Thoracic aorta (tissue), 2 donors: ENCODE measurements at regions not wholly inside any gene's neighbourhood (a gene's known extent, or its start where the extent isn't known, plus 50 kb on each side); places are given as distances from the start of the nearest gene placed in this dataset.

Experiments
- ATAC-seq: fragments of 150-250 bp; one replicate; pipeline ENCODE4 v1.8.0; 2017; ENCODE audit warnings: low read depth; ENCODE audit not compliant: insufficient number of reproducible peaks, low FRiP score
- DNase-seq: peaks from one replicate; pipeline ENCODE4 v3.0.0-alpha.2; 2020; ENCODE audit warnings: low spot score
- H3K27ac ChIP-seq, 2 donors: fragments of 200-600 bp; sonication (generic); 1 replicate in 1 of 2; 2 replicates in 1 of 2; pipeline ENCODE4 v1.5.1; 2016; ENCODE audit warnings: mild to moderate bottlenecking in 2 of 2, moderate library complexity in 2 of 2
- H3K27me3 ChIP-seq: fragments of 200-600 bp; sonication (generic); replicated peaks from 2 replicates; pipeline ENCODE4 v1.6.0; 2016; ENCODE audit warnings: mild to moderate bottlenecking; ENCODE audit not compliant: insufficient read depth
- H3K36me3 ChIP-seq: fragments of 200-600 bp; sonication (generic); one replicate; pipeline ENCODE4 v1.5.1; 2016
- H3K4me1 ChIP-seq, 2 donors: fragments of 200-600 bp; sonication (generic); 1 replicate in 1 of 2; 2 replicates in 1 of 2; pipeline versions ENCODE4 v1.5.1 to v1.6.0; 2016; ENCODE audit warnings: low read depth in 2 of 2, mild to moderate bottlenecking in 1 of 2; ENCODE audit not compliant: control insufficient read depth in 1 of 2
- H3K4me3 ChIP-seq: fragments of 200-600 bp; sonication (generic); 2 replicates; pipeline ENCODE4 v1.5.1; 2016; ENCODE audit warnings: mild to moderate bottlenecking
- H3K9me3 ChIP-seq: fragments of 200-600 bp; sonication (generic); 2 replicates; pipeline ENCODE4 v1.5.1; 2016
- TF ChIP-seq, protein P1 (sequence below): fragments of 200-600 bp; sonication (generic); IDR thresholded peaks from one replicate; pipeline ENCODE4 v1.5.1; 2019; ENCODE audit warnings: antibody characterized with exemption

DNA sequence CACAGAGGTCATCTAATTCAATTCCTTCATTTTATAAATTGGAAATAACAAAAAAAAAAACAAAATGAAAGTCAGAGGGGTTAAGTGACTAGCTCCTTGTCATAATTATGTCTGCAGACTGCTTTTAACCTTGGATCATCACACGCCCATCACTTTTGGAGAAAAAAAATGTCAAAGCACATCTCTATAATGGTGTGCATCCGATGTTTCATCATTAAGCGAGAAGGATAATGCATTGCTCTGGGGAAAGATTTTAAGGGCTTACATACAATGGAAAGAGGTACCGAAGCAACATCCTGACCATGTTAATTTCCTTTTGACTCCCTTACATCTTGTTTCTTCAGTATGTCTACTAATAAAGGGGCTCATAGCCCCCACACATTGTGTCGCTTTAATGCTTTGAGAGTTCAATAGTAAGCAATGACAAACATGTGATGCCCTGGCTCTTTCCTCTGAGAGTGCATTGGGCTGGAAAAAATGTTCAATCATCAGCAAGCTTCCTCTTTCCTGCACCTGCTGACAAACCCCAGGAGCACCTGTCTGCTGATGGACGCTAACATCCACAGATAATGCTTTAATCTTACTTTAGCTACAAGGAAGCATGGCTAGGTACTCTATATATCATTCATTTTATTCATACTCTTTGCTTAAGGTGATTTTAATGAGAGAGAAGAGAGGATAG is 242.2 kb downstream of the SMARCA2 start:
- Histone ChIP-seq H3K36me3 (no peaks in the 10 kb centered on the region), H3K4me3 (no peak overlapping the region), H3K27me3 (no peaks in the 10 kb centered on the region), H3K4me1 (peaks cover 0 to 2% of the 10 kb centered on the region in 2 donors), H3K9me3 (no peaks in the 10 kb centered on the region), H3K27ac (no peak overlapping the region)
- TF ChIP-seq, protein P1, sequence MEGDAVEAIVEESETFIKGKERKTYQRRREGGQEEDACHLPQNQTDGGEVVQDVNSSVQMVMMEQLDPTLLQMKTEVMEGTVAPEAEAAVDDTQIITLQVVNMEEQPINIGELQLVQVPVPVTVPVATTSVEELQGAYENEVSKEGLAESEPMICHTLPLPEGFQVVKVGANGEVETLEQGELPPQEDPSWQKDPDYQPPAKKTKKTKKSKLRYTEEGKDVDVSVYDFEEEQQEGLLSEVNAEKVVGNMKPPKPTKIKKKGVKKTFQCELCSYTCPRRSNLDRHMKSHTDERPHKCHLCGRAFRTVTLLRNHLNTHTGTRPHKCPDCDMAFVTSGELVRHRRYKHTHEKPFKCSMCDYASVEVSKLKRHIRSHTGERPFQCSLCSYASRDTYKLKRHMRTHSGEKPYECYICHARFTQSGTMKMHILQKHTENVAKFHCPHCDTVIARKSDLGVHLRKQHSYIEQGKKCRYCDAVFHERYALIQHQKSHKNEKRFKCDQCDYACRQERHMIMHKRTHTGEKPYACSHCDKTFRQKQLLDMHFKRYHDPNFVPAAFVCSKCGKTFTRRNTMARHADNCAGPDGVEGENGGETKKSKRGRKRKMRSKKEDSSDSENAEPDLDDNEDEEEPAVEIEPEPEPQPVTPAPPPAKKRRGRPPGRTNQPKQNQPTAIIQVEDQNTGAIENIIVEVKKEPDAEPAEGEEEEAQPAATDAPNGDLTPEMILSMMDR, result no peak
- DNase-seq (no peak), ATAC-seq (no peak)

DNA sequence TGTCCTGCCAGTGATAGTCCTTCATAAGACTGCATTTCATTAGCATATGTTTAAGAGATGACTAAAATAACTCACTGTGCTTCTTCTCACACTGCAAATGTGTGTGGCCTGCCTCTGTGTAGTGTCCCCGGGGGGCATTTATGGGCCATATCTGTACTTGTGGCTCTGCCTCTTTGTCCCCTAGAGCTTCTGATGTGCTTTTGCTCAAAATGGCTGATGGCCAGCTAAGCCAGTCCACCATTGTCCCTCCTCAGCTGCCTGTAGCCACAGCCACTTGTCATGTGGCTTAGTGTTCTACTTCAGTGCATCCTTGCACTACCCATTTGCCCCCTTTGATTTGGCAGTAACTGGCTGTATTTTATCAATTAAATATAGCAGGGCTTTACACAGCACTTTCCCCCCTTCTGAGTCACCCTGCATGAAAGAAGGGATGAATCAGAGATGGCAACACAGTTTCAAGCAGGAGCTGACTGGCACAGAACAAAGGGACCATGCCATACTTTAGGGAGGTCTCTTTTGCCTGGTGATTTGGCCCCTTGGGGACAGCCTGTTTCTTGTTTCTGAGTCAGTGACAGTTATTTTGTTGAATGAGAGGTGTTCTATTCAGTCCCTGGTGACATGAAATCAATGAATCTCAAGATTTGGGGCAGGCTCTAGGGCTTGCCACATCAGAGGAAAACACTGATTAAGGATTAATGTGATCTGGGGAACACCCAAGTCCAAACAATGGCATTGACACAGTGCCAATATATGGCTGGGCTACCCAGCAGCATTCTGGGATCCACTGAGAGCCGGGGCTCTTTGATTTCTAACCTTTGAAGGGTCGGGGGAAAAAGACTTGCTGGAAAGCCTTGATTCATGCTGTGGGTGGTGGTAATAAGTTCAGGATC is 245.5 kb downstream of the SMARCA2 start:
- Histone ChIP-seq H3K36me3 (no peaks in the 10 kb centered on the region), H3K27me3 (no peaks in the 10 kb centered on the region), H3K4me1 (peaks cover 0 to 11% of the 10 kb centered on the region in 2 donors), H3K4me3 (no peak overlapping the region), H3K27ac (no peak overlapping the region), H3K9me3 (no peaks in the 10 kb centered on the region)
- DNase-seq (no peak), ATAC-seq (no peak)
- TF ChIP-seq, protein P1, result no peak

DNA sequence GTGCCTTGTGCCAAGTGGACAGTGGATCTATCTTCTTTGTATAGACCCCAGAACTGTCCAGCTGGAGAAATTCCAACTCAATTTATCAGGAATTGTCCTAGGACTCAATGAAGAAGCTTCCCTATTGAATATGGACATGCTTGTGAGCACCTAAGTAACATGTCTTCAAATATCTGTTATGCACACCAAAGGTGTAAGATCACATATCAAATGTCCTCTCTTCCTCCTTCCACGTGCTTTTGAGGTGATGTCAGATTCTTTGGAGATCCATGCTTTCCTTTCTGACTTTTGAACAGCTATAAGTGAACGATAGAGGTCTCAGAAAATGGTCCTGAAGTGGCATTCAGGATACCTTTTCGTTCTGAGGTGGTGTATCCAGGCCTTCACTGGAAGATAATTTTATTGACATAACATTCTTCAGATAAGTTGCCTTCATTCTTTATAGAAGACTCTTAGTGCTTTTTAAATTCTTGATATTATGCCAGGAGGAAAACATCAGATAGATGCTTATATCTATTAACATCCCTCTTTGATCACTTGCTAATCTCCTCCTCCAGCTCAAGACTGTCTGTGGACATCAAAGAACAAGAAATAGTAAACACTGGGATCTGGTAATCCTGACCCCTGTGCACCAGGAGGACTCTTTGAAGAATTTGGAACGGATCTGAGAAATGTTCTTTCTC is 246.4 kb downstream of the SMARCA2 start:
- H3K27ac ChIP-seq, result no peak overlapping the region
- ATAC-seq (no peak), DNase-seq (no peak)
- H3K36me3 ChIP-seq, result no peaks in the 10 kb centered on the region
- peaks cover 0 to 11% of the 10 kb centered on the region in 2 donors for H3K4me1 ChIP-seq
- no peaks in the 10 kb centered on the region for H3K27me3 ChIP-seq
- H3K9me3 ChIP-seq, result no peaks in the 10 kb centered on the region
- no peak overlapping the region for H3K4me3 ChIP-seq
- TF ChIP-seq, protein P1, result no peak

DNA sequence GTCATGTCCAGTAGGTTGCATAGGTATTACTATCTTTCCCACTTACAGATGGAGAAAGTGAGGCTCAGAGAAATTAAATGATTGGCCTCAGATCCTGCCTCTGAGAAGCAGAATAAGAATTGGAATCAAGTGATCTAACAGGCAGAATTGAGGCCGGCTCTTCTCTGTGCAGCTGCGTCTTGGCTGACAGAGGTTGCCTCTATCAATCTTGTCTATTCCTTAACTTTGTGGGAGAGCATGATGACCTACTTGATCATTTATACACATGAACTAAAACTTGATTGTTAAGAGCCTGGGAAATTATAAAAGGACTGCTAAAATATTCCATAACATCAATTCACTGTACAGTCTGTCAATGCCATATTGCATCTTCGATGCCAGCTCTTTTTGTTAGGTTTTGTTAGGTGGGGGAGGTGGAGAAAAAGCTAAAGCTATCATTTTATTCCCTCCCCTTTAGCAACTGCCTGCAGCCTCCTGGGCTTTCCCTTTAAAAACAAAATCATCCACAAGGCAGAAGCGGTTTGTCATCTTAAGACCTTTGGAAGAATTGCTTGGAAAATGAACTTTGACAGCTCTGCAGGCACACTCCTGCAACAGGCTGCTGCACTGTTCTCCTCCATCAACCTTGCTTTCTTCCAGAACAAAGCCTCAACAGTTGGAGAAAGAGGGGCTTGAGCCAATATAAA is 247.4 kb downstream of the SMARCA2 start:
- H3K27ac ChIP-seq, result no peak overlapping the region
- TF ChIP-seq, protein P1, result no peak
- no peaks in the 10 kb centered on the region for H3K9me3 ChIP-seq
- H3K27me3 ChIP-seq, result no peaks in the 10 kb centered on the region
- H3K36me3 ChIP-seq, result no peaks in the 10 kb centered on the region
- no peak for ATAC-seq
- peaks cover 0 to 11% of the 10 kb centered on the region in 2 donors for H3K4me1 ChIP-seq
- H3K4me3 ChIP-seq, result no peak overlapping the region
- no peak for DNase-seq
